H9 (cell line): ENCODE measurements at regions not wholly inside any gene's neighbourhood (a gene's known extent, or its start where the extent isn't known, plus 50 kb on each side); places are given as distances from the start of the nearest gene placed in this dataset.
"Not testable (repeated sequence)": the region's sequence is repeated elsewhere in the genome, so short reads cannot be mapped to it uniquely, and the experiment has no call there.

Experiments used
- DNase-seq: peaks from one replicate; pipeline ENCODE4 v3.0.0-alpha.2; 2017
- H2AFZ ChIP-seq: one replicate; pipeline ENCODE4 v1.6.1; 2013; ENCODE audit warnings: mild to moderate bottlenecking, low read length, control low read depth, moderate library complexity
- H2AK5ac ChIP-seq: 2 replicates; pipeline ENCODE4 v1.6.1; 2013; ENCODE audit warnings: low read length, control low read depth, mixed read lengths; ENCODE audit not compliant: insufficient read length
- H2BK120ac ChIP-seq: one replicate; pipeline ENCODE4 v1.6.1; 2013; ENCODE audit warnings: low read depth, mild to moderate bottlenecking, low read length, control low read depth, inconsistent platforms; ENCODE audit not compliant: poor library complexity, severe bottlenecking
- H2BK12ac ChIP-seq: 2 replicates; pipeline ENCODE4 v1.6.1; 2013; ENCODE audit warnings: low read length, control low read depth, mixed read lengths, low read depth; ENCODE audit not compliant: insufficient read length
- H2BK15ac ChIP-seq: 2 replicates; pipeline ENCODE4 v1.6.1; 2013; ENCODE audit warnings: low read depth, low read length, control low read depth
- H2BK20ac ChIP-seq: one replicate; pipeline ENCODE4 v1.6.1; 2013; ENCODE audit warnings: low read depth, mild to moderate bottlenecking, low read length, control low read depth, inconsistent platforms; ENCODE audit not compliant: poor library complexity, severe bottlenecking
- H2BK5ac ChIP-seq: 2 replicates; pipeline ENCODE4 v1.6.1; 2013; ENCODE audit warnings: low read length, control low read depth, mixed read lengths; ENCODE audit not compliant: insufficient read length
- H3K14ac ChIP-seq: 2 replicates; pipeline ENCODE4 v1.6.1; 2013; ENCODE audit warnings: low read length, control low read depth; ENCODE audit not compliant: insufficient read depth
- H3K18ac ChIP-seq: 2 replicates; pipeline ENCODE4 v1.6.1; 2013; ENCODE audit warnings: low read depth, mild to moderate bottlenecking, mixed read lengths, low read length, control low read depth; ENCODE audit not compliant: insufficient read length
- H3K23ac ChIP-seq: 2 replicates; pipeline ENCODE4 v1.6.1; 2013; ENCODE audit warnings: low read length, control low read depth, mixed read lengths, low read depth; ENCODE audit not compliant: insufficient read length
- H3K23me2 ChIP-seq: 2 replicates; pipeline ENCODE4 v1.6.1; 2013; ENCODE audit warnings: low read depth, mild to moderate bottlenecking, mixed read lengths, low read length, control low read depth; ENCODE audit not compliant: insufficient read length, poor library complexity, severe bottlenecking
- H3K27ac ChIP-seq: 2 replicates; pipeline ENCODE4 v1.5.1; 2013; ENCODE audit warnings: low read length, control low read depth, mixed read lengths, low read depth; ENCODE audit not compliant: insufficient read length
- H3K27me3 ChIP-seq: 2 replicates; pipeline ENCODE4 v1.6.1; 2013; ENCODE audit warnings: low read length, control low read depth, inconsistent platforms; ENCODE audit not compliant: insufficient read depth
- H3K4ac ChIP-seq: 2 replicates; pipeline ENCODE4 v1.6.1; 2013; ENCODE audit warnings: low read depth, mild to moderate bottlenecking, control low read depth, inconsistent platforms, low read length, moderate library complexity
- H3K4me1 ChIP-seq: 2 replicates; pipeline ENCODE4 v1.6.1; 2013; ENCODE audit warnings: low read length, control low read depth, inconsistent platforms; ENCODE audit not compliant: insufficient read depth
- H3K4me2 ChIP-seq: 2 replicates; pipeline ENCODE4 v1.6.1; 2013; ENCODE audit warnings: low read length, control low read depth, mixed read lengths; ENCODE audit not compliant: insufficient read length, insufficient read depth
- H3K56ac ChIP-seq: 2 replicates; pipeline ENCODE4 v1.6.1; 2013; ENCODE audit warnings: low read depth, mild to moderate bottlenecking, mixed read lengths, low read length, control low read depth; ENCODE audit not compliant: insufficient read length
- H3K79me1 ChIP-seq: 2 replicates; pipeline ENCODE4 v1.6.1; 2013; ENCODE audit warnings: low read depth, mild to moderate bottlenecking, moderate library complexity, low read length, control low read depth, inconsistent platforms; ENCODE audit not compliant: insufficient read depth, poor library complexity, severe bottlenecking
- H3K79me2 ChIP-seq: 2 replicates; pipeline ENCODE4 v1.6.1; 2013; ENCODE audit warnings: low read length, control low read depth, inconsistent platforms; ENCODE audit not compliant: insufficient read depth
- H3K9ac ChIP-seq: 2 replicates; pipeline ENCODE4 v1.6.1; 2013; ENCODE audit warnings: low read length, control low read depth, mixed read lengths; ENCODE audit not compliant: insufficient read length; ENCODE audit errors: extremely low read depth
- H3K9me3 ChIP-seq: one replicate; pipeline ENCODE4 v1.6.1; 2013; ENCODE audit warnings: low read depth, low read length, inconsistent platforms; ENCODE audit not compliant: control insufficient read depth
- H3T11ph ChIP-seq: one replicate; pipeline ENCODE4 v1.6.1; 2013; ENCODE audit warnings: mild to moderate bottlenecking, low read length, control low read depth, inconsistent platforms
- H4K20me1 ChIP-seq: one replicate; pipeline ENCODE4 v1.6.1; 2013; ENCODE audit not compliant: control insufficient read depth, insufficient read length, insufficient read depth
- H4K5ac ChIP-seq: 2 replicates; pipeline ENCODE4 v1.6.1; 2013; ENCODE audit warnings: low read depth, mild to moderate bottlenecking, mixed read lengths, low read length, control low read depth; ENCODE audit not compliant: insufficient read length
- H4K8ac ChIP-seq: replicated peaks from 2 replicates; pipeline ENCODE4 v1.6.1; 2013; ENCODE audit warnings: low read length, control low read depth, mixed read lengths, low read depth; ENCODE audit not compliant: insufficient read length
- H4K91ac ChIP-seq: 2 replicates; pipeline ENCODE4 v1.6.1; 2013; ENCODE audit warnings: low read depth, mild to moderate bottlenecking, moderate library complexity, mixed read lengths, low read length, control low read depth; ENCODE audit not compliant: insufficient read length
- H3K27ac Mint-ChIP-seq, 3 experiments: 2 replicates in 2 of 3; 3 replicates in 1 of 3; pipeline ENCODE4 v1.8.0; 2020 to 2021; ENCODE audit warnings: mixed read lengths in 3 of 3, mild to moderate bottlenecking in 1 of 3, moderate library complexity in 1 of 3
- H3K27me3 Mint-ChIP-seq: 2 replicates; pipeline ENCODE4 v1.8.0; 2021; ENCODE audit warnings: low read depth, mild to moderate bottlenecking, moderate library complexity, mixed read lengths
- H3K36me3 Mint-ChIP-seq, 3 experiments: 2 replicates in 2 of 3; 3 replicates in 1 of 3; pipeline ENCODE4 v1.8.0; 2020 to 2021; ENCODE audit warnings: low read depth in 3 of 3, mixed read lengths in 3 of 3; ENCODE audit not compliant: insufficient read depth in 1 of 3
- H3K4me1 Mint-ChIP-seq, 2 experiments: 2 replicates each; pipeline ENCODE4 v1.8.0; 2020; ENCODE audit warnings: mixed read lengths in 2 of 2
- H3K4me3 Mint-ChIP-seq, 2 experiments: 2 replicates in 1 of 2; 3 replicates in 1 of 2; pipeline ENCODE4 v1.8.0; 2020 to 2021; ENCODE audit warnings: mild to moderate bottlenecking in 2 of 2, mixed read lengths in 2 of 2, moderate library complexity in 1 of 2
- H3K9me3 Mint-ChIP-seq, 2 experiments: 2 replicates in 1 of 2; 3 replicates in 1 of 2; pipeline ENCODE4 v1.8.0; 2020; ENCODE audit warnings: mild to moderate bottlenecking in 2 of 2, mixed read lengths in 2 of 2, moderate library complexity in 1 of 2
- WGBS: extraction: QIAGEN DNeasy Blood & Tissue Kit; methylation state at CpG from one replicate; pipeline ENCODE4 v1.1.7; 2013; ENCODE audit warnings: missing lambda C conversion rate, low lambda C conversion rate, mixed read lengths; ENCODE audit not compliant: insufficient read length; ENCODE audit errors: extremely low coverage; 5-methylcytosine and 5-hydroxymethylcytosine counted together

- H3K4ac ChIP-seq, DNase-seq, H3K27ac Mint-ChIP-seq, H2AK5ac ChIP-seq, H3K23ac ChIP-seq, H2BK12ac ChIP-seq, H3K9ac ChIP-seq, H3K56ac ChIP-seq, H2BK5ac ChIP-seq, H2BK15ac ChIP-seq, H3K4me2 ChIP-seq, H4K8ac ChIP-seq, H3K18ac ChIP-seq, H3T11ph ChIP-seq, H3K4me3 Mint-ChIP-seq, H3K27me3 Mint-ChIP-seq, H3K36me3 Mint-ChIP-seq, H3K14ac ChIP-seq, H3K27me3 ChIP-seq, H3K4me1 Mint-ChIP-seq, H3K23me2 ChIP-seq, H3K79me2 ChIP-seq, H2AFZ ChIP-seq, H4K5ac ChIP-seq, H3K9me3 ChIP-seq, H3K4me1 ChIP-seq, H2BK120ac ChIP-seq, H4K91ac ChIP-seq, H3K27ac ChIP-seq, H2BK20ac ChIP-seq, H4K20me1 ChIP-seq, H3K79me1 ChIP-seq: not testable (repeated sequence)
- peaks cover 8 to 11% of the 10 kb centered on the region in 2 experiments for H3K9me3 Mint-ChIP-seq
- no CpG with 5 or more reads among the region's 5 CpGs for WGBS
Observed at GRCh38 chr13:16050055-16050454, 3131.6 kb downstream of the TUBA3C start.

DNA sequence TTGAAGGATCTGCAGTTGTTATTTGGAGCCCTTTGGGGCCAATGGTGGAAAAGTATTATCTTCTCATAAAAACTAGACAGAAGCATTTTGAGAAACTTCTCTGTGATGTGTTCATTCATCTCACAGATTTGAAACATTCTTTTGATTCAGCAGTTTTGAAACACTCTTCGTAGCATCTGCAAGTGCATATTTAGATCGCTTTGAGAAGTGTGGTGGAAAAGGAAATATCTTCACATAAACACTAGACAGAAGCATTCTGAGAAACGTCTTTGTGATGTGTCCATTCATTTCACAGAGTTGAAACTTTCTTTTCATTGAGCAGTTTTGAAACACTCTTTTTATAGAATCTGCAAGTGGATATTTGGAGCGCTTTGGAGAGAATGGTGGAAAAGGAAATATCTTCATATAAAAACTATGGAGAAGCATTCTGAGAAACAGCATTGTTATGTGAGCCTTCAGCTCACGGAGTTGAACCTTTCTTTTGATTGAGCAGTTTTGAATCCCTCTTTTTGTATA, 3164.1 kb downstream of the TUBA3C start:
- H3K27ac Mint-ChIP-seq, H2BK5ac ChIP-seq, H3K18ac ChIP-seq, H2BK20ac ChIP-seq, H4K8ac ChIP-seq, H3K4me3 Mint-ChIP-seq, H3K23ac ChIP-seq, H3K27ac ChIP-seq, H3K14ac ChIP-seq, H3K4me1 Mint-ChIP-seq, H3K4me1 ChIP-seq, H3K9ac ChIP-seq, H2AK5ac ChIP-seq, H3K27me3 ChIP-seq, H3T11ph ChIP-seq, H2BK120ac ChIP-seq, H2BK12ac ChIP-seq, H3K23me2 ChIP-seq, H2BK15ac ChIP-seq, H4K91ac ChIP-seq, H3K4ac ChIP-seq, DNase-seq, H3K56ac ChIP-seq, H4K20me1 ChIP-seq, H4K5ac ChIP-seq, H3K79me2 ChIP-seq, H2AFZ ChIP-seq, H3K4me2 ChIP-seq, H3K79me1 ChIP-seq: not testable (repeated sequence)
- Mint-ChIP-seq H3K36me3 (peaks cover 28 to 47% (median 31%) of the 10 kb centered on the region in 3 experiments), H3K27me3 (peaks cover 11% of the 10 kb centered on the region), H3K9me3 (peaks cover 61 to 72% of the 10 kb centered on the region in 2 experiments)
- peaks cover 77% of the 10 kb centered on the region for H3K9me3 ChIP-seq
- no CpG with 5 or more reads among the region's 5 CpGs for WGBS
